Nephron (organoid): ENCODE measurements at regions not wholly inside any gene's neighbourhood (a gene's known extent, or its start where the extent isn't known, plus 50 kb on each side); places are given as distances from the start of the nearest gene placed in this dataset.

Experiments
- H3K27ac Mint-ChIP-seq, 3 experiments: 2 replicates each; pipeline ENCODE4 v1.8.0; 2020; ENCODE audit warnings: mixed read lengths in 3 of 3, mild to moderate bottlenecking in 2 of 3, moderate library complexity in 1 of 3
- H3K27me3 Mint-ChIP-seq: 2 replicates; pipeline ENCODE4 v1.8.0; 2021; ENCODE audit warnings: low read depth, mild to moderate bottlenecking, moderate library complexity, mixed read lengths
- H3K36me3 Mint-ChIP-seq: 2 replicates; pipeline ENCODE4 v1.8.0; 2020; ENCODE audit warnings: low read depth, mixed read lengths
- H3K4me1 Mint-ChIP-seq: 2 replicates; pipeline ENCODE4 v1.8.0; 2020; ENCODE audit warnings: mixed read lengths
- H3K4me3 Mint-ChIP-seq, 3 experiments: 2 replicates each; pipeline ENCODE4 v1.8.0; 2020; ENCODE audit warnings: mild to moderate bottlenecking in 3 of 3, mixed read lengths in 3 of 3, moderate library complexity in 2 of 3
- H3K9me3 Mint-ChIP-seq: 2 replicates; pipeline ENCODE4 v1.8.0; 2020; ENCODE audit warnings: mixed read lengths
- TF ChIP-seq, protein P1 (sequence below), 3 experiments: fragments of 200-600 bp; sonication (generic); IDR thresholded peaks; one replicate each; pipeline ENCODE4 v1.5.0; 2021; ENCODE audit warnings: antibody characterized with exemption in 3 of 3; ENCODE audit not compliant: unreplicated experiment in 3 of 3

GRCh38 chr4:36675436-36675835 lies 394.0 kb downstream of the DTHD1 start:
- Mint-ChIP-seq H3K36me3 (no peaks in the 10 kb centered on the region), H3K4me3 (no peak overlapping the region), H3K27ac (peak overlapping the region in 1 of 3 experiments; percentile 11), H3K9me3 (no peaks in the 10 kb centered on the region), H3K27me3 (no peaks in the 10 kb centered on the region), H3K4me1 (peaks cover 21% of the 10 kb centered on the region)
- TF ChIP-seq, protein P1, sequence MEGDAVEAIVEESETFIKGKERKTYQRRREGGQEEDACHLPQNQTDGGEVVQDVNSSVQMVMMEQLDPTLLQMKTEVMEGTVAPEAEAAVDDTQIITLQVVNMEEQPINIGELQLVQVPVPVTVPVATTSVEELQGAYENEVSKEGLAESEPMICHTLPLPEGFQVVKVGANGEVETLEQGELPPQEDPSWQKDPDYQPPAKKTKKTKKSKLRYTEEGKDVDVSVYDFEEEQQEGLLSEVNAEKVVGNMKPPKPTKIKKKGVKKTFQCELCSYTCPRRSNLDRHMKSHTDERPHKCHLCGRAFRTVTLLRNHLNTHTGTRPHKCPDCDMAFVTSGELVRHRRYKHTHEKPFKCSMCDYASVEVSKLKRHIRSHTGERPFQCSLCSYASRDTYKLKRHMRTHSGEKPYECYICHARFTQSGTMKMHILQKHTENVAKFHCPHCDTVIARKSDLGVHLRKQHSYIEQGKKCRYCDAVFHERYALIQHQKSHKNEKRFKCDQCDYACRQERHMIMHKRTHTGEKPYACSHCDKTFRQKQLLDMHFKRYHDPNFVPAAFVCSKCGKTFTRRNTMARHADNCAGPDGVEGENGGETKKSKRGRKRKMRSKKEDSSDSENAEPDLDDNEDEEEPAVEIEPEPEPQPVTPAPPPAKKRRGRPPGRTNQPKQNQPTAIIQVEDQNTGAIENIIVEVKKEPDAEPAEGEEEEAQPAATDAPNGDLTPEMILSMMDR (IDR thresholded peaks at IDR 0.05; ENCODE audit: unreplicated experiment in 3 of 3) = no peak

- peaks cover 21% of the 10 kb centered on the region for H3K4me1 Mint-ChIP-seq
- H3K36me3 Mint-ChIP-seq = no peaks in the 10 kb centered on the region
- H3K27ac Mint-ChIP-seq = peak overlapping the region; percentile 17 to 83 (median 44)
- H3K9me3 Mint-ChIP-seq = no peaks in the 10 kb centered on the region
- no peak overlapping the region for H3K4me3 Mint-ChIP-seq
- H3K27me3 Mint-ChIP-seq = no peaks in the 10 kb centered on the region
- TF ChIP-seq, protein P1 (IDR thresholded peaks at IDR 0.05; ENCODE audit: unreplicated experiment in 3 of 3) = no peak
Observed at GRCh38 chr4:36676139-36677050, 395.0 kb downstream of the DTHD1 start.

GRCh38 chr4:36677112-36677511 lies 395.7 kb downstream of the DTHD1 start:
- no peaks in the 10 kb centered on the region for H3K36me3 Mint-ChIP-seq
- H3K27ac Mint-ChIP-seq = peak overlapping the region in 1 of 3 experiments; percentile 74
- no peak overlapping the region for H3K4me3 Mint-ChIP-seq

DNA sequence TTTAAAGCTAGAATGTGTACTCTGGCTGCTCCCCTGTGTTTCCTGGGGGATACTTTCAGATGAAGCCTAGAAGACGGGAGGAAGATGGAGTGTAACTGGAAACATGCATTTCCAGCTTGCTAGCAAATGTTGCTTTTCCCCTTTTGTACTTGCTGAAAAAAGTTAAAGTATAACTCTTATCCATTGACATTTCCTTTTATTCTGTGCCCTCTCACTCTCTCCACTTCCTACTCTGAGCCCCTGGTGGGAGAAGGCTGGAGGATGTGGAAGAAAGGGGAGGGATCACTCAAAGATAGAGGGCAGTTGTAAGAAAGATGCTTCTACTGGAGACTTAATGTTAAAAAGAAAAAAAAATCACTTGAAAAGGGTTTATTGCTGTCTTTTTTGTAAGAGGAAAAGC lies 396.5 kb downstream of the DTHD1 start:
- Mint-ChIP-seq H3K9me3 (no peaks in the 10 kb centered on the region), H3K4me1 (peaks cover 21% of the 10 kb centered on the region), H3K4me3 (no peak overlapping the region), H3K27me3 (no peaks in the 10 kb centered on the region), H3K27ac (peak overlapping the region in 2 of 3 experiments; percentile 4 to 74), H3K36me3 (no peaks in the 10 kb centered on the region)
- TF ChIP-seq, protein P1 (IDR thresholded peaks at IDR 0.05; ENCODE audit: unreplicated experiment in 3 of 3) = no peak

More at GRCh38 chr4:36677112-36677511, 395.7 kb downstream of the DTHD1 start:
- H3K9me3 Mint-ChIP-seq = no peaks in the 10 kb centered on the region
- H3K27me3 Mint-ChIP-seq = no peaks in the 10 kb centered on the region
- TF ChIP-seq, protein P1 (IDR thresholded peaks at IDR 0.05; ENCODE audit: unreplicated experiment in 3 of 3) = no peak
- peaks cover 21% of the 10 kb centered on the region for H3K4me1 Mint-ChIP-seq

GRCh38 chr4:36687681-36688080 lies 406.3 kb downstream of the DTHD1 start:
- Mint-ChIP-seq H3K4me3 (no peak overlapping the region), H3K9me3 (peaks cover 23% of the 10 kb centered on the region), H3K27ac (no peak overlapping the region), H3K36me3 (no peaks in the 10 kb centered on the region), H3K27me3 (no peaks in the 10 kb centered on the region), H3K4me1 (no peaks in the 10 kb centered on the region)
- TF ChIP-seq, protein P1 (IDR thresholded peaks at IDR 0.05; ENCODE audit: unreplicated experiment in 3 of 3) = no peak
